ENCODE measurements at regions not wholly inside any gene's neighbourhood (a gene's known extent, or its start where the extent isn't known, plus 50 kb on each side); places are given as distances from the start of the nearest gene placed in this dataset.

GRCh38 chr7:11895337-11895736 is 63.3 kb upstream of the THSD7A start:
- H3K27me3 Mint-ChIP-seq, result no peaks in the 10 kb centered on the region
- H3K4me1 Mint-ChIP-seq (ENCODE audit: low read depth), result no peaks in the 10 kb centered on the region
- no peaks in the 10 kb centered on the region for H3K9me3 Mint-ChIP-seq (ENCODE audit: low read depth)
- H3K4me3 Mint-ChIP-seq (ENCODE audit: low read depth), result no peak overlapping the region
- no peak overlapping the region for H3K27ac Mint-ChIP-seq
- H3K36me3 Mint-ChIP-seq (ENCODE audit: insufficient read depth), result no peaks in the 10 kb centered on the region
- no peak for TF ChIP-seq CTCF (IDR thresholded peaks at IDR 0.05; ENCODE audit: unreplicated experiment)
- no peak for DNase-seq (ENCODE audit: low spot score, unreplicated experiment)

- no peak for TF ChIP-seq CTCF (IDR thresholded peaks at IDR 0.05; ENCODE audit: unreplicated experiment)
- H3K27me3 Mint-ChIP-seq, result no peaks in the 10 kb centered on the region
- H3K36me3 Mint-ChIP-seq (ENCODE audit: insufficient read depth), result no peaks in the 10 kb centered on the region
- no peak overlapping the region for H3K27ac Mint-ChIP-seq
- no peak for DNase-seq (ENCODE audit: low spot score, unreplicated experiment)
- H3K4me1 Mint-ChIP-seq (ENCODE audit: low read depth), result no peaks in the 10 kb centered on the region
- no peaks in the 10 kb centered on the region for H3K9me3 Mint-ChIP-seq (ENCODE audit: low read depth)
- H3K4me3 Mint-ChIP-seq (ENCODE audit: low read depth), result no peak overlapping the region
Observed at GRCh38 chr7:11896663-11897062, 64.7 kb upstream of the THSD7A start.

- DNase-seq (ENCODE audit: low spot score, unreplicated experiment), result no peak
- Mint-ChIP-seq H3K36me3 (ENCODE audit: insufficient read depth) (no peaks in the 10 kb centered on the region), H3K9me3 (ENCODE audit: low read depth) (peaks cover 13% of the 10 kb centered on the region), H3K4me1 (ENCODE audit: low read depth) (no peaks in the 10 kb centered on the region), H3K4me3 (ENCODE audit: low read depth) (no peak overlapping the region), H3K27ac (no peak overlapping the region), H3K27me3 (no peaks in the 10 kb centered on the region)
- no peak for TF ChIP-seq CTCF (IDR thresholded peaks at IDR 0.05; ENCODE audit: unreplicated experiment)
Observed at GRCh38 chr7:11899247-11899646, 67.2 kb upstream of the THSD7A start.

GRCh38 chr7:11910253-11910652 is 78.3 kb upstream of the THSD7A start:
- H3K4me1 Mint-ChIP-seq (ENCODE audit: low read depth), result no peaks in the 10 kb centered on the region
- H3K27me3 Mint-ChIP-seq, result no peaks in the 10 kb centered on the region
- H3K27ac Mint-ChIP-seq, result no peak overlapping the region
- no peaks in the 10 kb centered on the region for H3K36me3 Mint-ChIP-seq (ENCODE audit: insufficient read depth)
- no peak for DNase-seq (ENCODE audit: low spot score, unreplicated experiment)
- no peak for TF ChIP-seq CTCF (IDR thresholded peaks at IDR 0.05; ENCODE audit: unreplicated experiment)
- no peaks in the 10 kb centered on the region for H3K9me3 Mint-ChIP-seq (ENCODE audit: low read depth)
- no peak overlapping the region for H3K4me3 Mint-ChIP-seq (ENCODE audit: low read depth)

GRCh38 chr7:11911900-11912299 is 79.9 kb upstream of the THSD7A start:
- Mint-ChIP-seq H3K4me3 (ENCODE audit: low read depth) (no peak overlapping the region), H3K27ac (no peak overlapping the region), H3K36me3 (ENCODE audit: insufficient read depth) (no peaks in the 10 kb centered on the region), H3K9me3 (ENCODE audit: low read depth) (no peaks in the 10 kb centered on the region), H3K4me1 (ENCODE audit: low read depth) (no peaks in the 10 kb centered on the region), H3K27me3 (no peaks in the 10 kb centered on the region)
- no peak for DNase-seq (ENCODE audit: low spot score, unreplicated experiment)
- no peak for TF ChIP-seq CTCF (IDR thresholded peaks at IDR 0.05; ENCODE audit: unreplicated experiment)
